Body of pancreas (tissue), 4 donors: ENCODE measurements at regions not wholly inside any gene's neighbourhood (a gene's known extent, or its start where the extent isn't known, plus 50 kb on each side); places are given as distances from the start of the nearest gene placed in this dataset.

ENCODE experiments used
- POLR2A ChIP-seq, 3 donors: fragments of 450-650 bp; IDR thresholded peaks; one replicate each; pipeline ENCODE4 v1.6.1; 2016; ENCODE audit warnings: antibody characterized with exemption in 3 of 3, mild to moderate bottlenecking in 2 of 3
- TF ChIP-seq, protein P1 (sequence below), 7 experiments: fragments of 450-650 bp in 4 of 7; fragments of 200-600 bp in 3 of 7; sonication (generic) in 3 of 7; IDR thresholded peaks; one replicate each; pipeline ENCODE4 v1.5.1; 2016 to 2019; ENCODE audit warnings: antibody characterized with exemption in 7 of 7

DNA sequence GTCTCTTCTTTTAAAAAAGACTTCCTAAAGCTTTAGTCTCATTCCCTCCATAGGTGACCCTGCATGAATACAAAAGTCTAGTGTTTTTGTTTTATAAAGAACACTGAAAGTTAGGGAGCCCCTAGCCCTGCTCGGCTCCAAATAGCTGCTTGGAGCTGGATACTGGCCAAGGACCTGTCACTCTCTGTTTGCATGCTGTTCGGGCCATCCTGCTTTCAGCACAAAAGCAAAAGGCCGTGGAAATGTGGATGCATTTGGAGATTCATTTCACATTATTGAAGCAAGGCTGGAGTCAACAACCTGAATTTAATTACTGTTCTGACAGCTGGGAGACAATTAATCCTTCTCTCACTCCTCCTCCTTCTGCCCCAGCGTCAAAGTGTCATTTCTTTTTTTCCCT is 151.7 kb upstream of the NMUR2 start:
- TF ChIP-seq, protein P1, sequence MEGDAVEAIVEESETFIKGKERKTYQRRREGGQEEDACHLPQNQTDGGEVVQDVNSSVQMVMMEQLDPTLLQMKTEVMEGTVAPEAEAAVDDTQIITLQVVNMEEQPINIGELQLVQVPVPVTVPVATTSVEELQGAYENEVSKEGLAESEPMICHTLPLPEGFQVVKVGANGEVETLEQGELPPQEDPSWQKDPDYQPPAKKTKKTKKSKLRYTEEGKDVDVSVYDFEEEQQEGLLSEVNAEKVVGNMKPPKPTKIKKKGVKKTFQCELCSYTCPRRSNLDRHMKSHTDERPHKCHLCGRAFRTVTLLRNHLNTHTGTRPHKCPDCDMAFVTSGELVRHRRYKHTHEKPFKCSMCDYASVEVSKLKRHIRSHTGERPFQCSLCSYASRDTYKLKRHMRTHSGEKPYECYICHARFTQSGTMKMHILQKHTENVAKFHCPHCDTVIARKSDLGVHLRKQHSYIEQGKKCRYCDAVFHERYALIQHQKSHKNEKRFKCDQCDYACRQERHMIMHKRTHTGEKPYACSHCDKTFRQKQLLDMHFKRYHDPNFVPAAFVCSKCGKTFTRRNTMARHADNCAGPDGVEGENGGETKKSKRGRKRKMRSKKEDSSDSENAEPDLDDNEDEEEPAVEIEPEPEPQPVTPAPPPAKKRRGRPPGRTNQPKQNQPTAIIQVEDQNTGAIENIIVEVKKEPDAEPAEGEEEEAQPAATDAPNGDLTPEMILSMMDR (IDR thresholded peaks at IDR 0.05): no peak
- TF ChIP-seq POLR2A (IDR thresholded peaks at IDR 0.05): no peak
